Gastrocnemius medialis (tissue), 4 donors: ENCODE measurements at regions not wholly inside any gene's neighbourhood (a gene's known extent, or its start where the extent isn't known, plus 50 kb on each side); places are given as distances from the start of the nearest gene placed in this dataset.

Source experiments
- POLR2A ChIP-seq, 2 donors: fragments of 450-650 bp; IDR thresholded peaks; one replicate each; pipeline ENCODE4 v1.6.1; 2017; ENCODE audit warnings: antibody characterized with exemption in 2 of 2, mild to moderate bottlenecking in 2 of 2, moderate library complexity in 2 of 2
- TF ChIP-seq, protein P1 (sequence below), 5 experiments: fragments of 450-650 bp in 3 of 5; fragments of 200-600 bp in 2 of 5; sonication (generic) in 2 of 5; IDR thresholded peaks in 4 of 5; conservative IDR thresholded peaks in 1 of 5; 1 replicate in 4 of 5; 2 replicates in 1 of 5; pipeline ENCODE4 v1.5.1; 2016 to 2019; ENCODE audit warnings: antibody characterized with exemption in 5 of 5, mild to moderate bottlenecking in 3 of 5, moderate library complexity in 3 of 5

DNA sequence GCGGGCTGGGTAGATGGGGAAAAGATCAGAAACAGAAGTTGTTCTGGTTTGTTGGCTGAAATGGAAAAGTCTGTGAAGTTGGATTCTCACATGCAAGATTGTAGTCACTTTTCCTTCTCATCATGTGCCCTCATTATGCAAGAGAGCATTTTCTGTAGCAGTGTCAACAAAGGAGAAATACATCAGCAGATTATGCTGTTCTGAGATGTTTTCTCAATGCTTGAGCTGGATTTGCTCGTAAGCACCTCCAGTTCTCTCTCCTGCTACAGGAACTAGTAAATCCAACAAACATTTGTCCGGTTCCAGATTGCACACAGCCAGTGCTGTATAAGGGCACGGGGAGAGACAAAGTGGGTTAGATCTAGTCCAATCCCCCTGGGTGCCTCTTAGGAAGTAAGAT lies 90.0 kb downstream of the GATA3 start:
- TF ChIP-seq, protein P1, sequence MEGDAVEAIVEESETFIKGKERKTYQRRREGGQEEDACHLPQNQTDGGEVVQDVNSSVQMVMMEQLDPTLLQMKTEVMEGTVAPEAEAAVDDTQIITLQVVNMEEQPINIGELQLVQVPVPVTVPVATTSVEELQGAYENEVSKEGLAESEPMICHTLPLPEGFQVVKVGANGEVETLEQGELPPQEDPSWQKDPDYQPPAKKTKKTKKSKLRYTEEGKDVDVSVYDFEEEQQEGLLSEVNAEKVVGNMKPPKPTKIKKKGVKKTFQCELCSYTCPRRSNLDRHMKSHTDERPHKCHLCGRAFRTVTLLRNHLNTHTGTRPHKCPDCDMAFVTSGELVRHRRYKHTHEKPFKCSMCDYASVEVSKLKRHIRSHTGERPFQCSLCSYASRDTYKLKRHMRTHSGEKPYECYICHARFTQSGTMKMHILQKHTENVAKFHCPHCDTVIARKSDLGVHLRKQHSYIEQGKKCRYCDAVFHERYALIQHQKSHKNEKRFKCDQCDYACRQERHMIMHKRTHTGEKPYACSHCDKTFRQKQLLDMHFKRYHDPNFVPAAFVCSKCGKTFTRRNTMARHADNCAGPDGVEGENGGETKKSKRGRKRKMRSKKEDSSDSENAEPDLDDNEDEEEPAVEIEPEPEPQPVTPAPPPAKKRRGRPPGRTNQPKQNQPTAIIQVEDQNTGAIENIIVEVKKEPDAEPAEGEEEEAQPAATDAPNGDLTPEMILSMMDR (IDR thresholded peaks at IDR 0.05 in 4 of 5, conservative IDR thresholded peaks at IDR 0.05 in 1 of 5) = no peak
- TF ChIP-seq POLR2A (IDR thresholded peaks at IDR 0.05) = no peak
